ENCODE measurements at regions not wholly inside any gene's neighbourhood (a gene's known extent, or its start where the extent isn't known, plus 50 kb on each side); places are given as distances from the start of the nearest gene placed in this dataset.

- Histone ChIP-seq H3K79me2 (replicated peaks; ENCODE audit: insufficient read depth, low read length) (no peaks in the 10 kb centered on the region), H4K20me1 (ENCODE audit: insufficient read depth) (no peaks in the 10 kb centered on the region), H3K4me2 (ENCODE audit: low read length) (no peak overlapping the region), H3K9me3 (ENCODE audit: low read length) (no peaks in the 10 kb centered on the region), H2AFZ (ENCODE audit: low read depth, low read length) (no peak overlapping the region), H3K27ac (ENCODE audit: low read length) (no peak overlapping the region), H3K9me2 (ENCODE audit: insufficient read depth, low read length) (no peaks in the 10 kb centered on the region), H3K9ac (ENCODE audit: low read length) (no peak overlapping the region), H3K27me3 (ENCODE audit: insufficient read depth, low read depth, low read length) (no peaks in the 10 kb centered on the region), H3K4me3 (ENCODE audit: low read length) (no peak overlapping the region), H3F3A (ENCODE audit: insufficient read depth, low read length, poor library complexity, severe bottlenecking) (no peaks in the 10 kb centered on the region), H3K36me3 (ENCODE audit: insufficient read depth, low read length) (no peaks in the 10 kb centered on the region)
- TF ChIP-seq REST (IDR thresholded peaks at IDR 0.05; ENCODE audit: borderline replicate concordance) (no peak), POLR2AphosphoS5 (IDR thresholded peaks at IDR 0.05) (no peak), EZH2 (IDR thresholded peaks at IDR 0.05; ENCODE audit: borderline replicate concordance, insufficient read depth, low read length, poor library complexity, severe bottlenecking) (no peak), RAD21 (conservative IDR thresholded peaks at IDR 0.05) (no peak), EP300 (conservative IDR thresholded peaks at IDR 0.05; ENCODE audit: poor library complexity, severe bottlenecking) (no peak), SMC3 (conservative IDR thresholded peaks at IDR 0.05; ENCODE audit: poor library complexity) (no peak), CTCF (IDR thresholded peaks at IDR 0.05; ENCODE audit: poor library complexity, severe bottlenecking) (no peak), TAF1 (IDR thresholded peaks at IDR 0.05; ENCODE audit: low read depth) (no peak), MXI1 (conservative IDR thresholded peaks at IDR 0.05; ENCODE audit: poor library complexity, severe bottlenecking) (no peak)
Measured at GRCh38 chrX:40437348-40437747, 143.4 kb upstream of the ATP6AP2 start.

GRCh38 chrX:40434947-40435346, 145.8 kb upstream of the ATP6AP2 start:
- Histone ChIP-seq H3K9ac (ENCODE audit: low read length) (no peak overlapping the region), H2AFZ (ENCODE audit: low read depth, low read length) (no peak overlapping the region), H3K4me3 (ENCODE audit: low read length) (no peak overlapping the region)

More at GRCh38 chrX:40434947-40435346, 145.8 kb upstream of the ATP6AP2 start:
- H3K4me2 ChIP-seq (ENCODE audit: low read length): no peak overlapping the region
- H3K27me3 ChIP-seq (ENCODE audit: insufficient read depth, low read depth, low read length): no peaks in the 10 kb centered on the region
- H4K20me1 ChIP-seq (ENCODE audit: insufficient read depth): no peaks in the 10 kb centered on the region
- no peaks in the 10 kb centered on the region for H3K9me3 ChIP-seq (ENCODE audit: low read length)
- no peaks in the 10 kb centered on the region for H3K36me3 ChIP-seq (ENCODE audit: insufficient read depth, low read length)
- no peaks in the 10 kb centered on the region for H3K9me2 ChIP-seq (ENCODE audit: insufficient read depth, low read length)
- TF ChIP-seq POLR2AphosphoS5 (IDR thresholded peaks at IDR 0.05): peak; percentile 17
- TF ChIP-seq EP300 (conservative IDR thresholded peaks at IDR 0.05; ENCODE audit: poor library complexity, severe bottlenecking): peak; percentile 38
- no peak for TF ChIP-seq MXI1 (conservative IDR thresholded peaks at IDR 0.05; ENCODE audit: poor library complexity, severe bottlenecking)
- no peak for TF ChIP-seq SMC3 (conservative IDR thresholded peaks at IDR 0.05; ENCODE audit: poor library complexity)
- H3F3A ChIP-seq (ENCODE audit: insufficient read depth, low read length, poor library complexity, severe bottlenecking): no peaks in the 10 kb centered on the region
- no peak overlapping the region for H3K27ac ChIP-seq (ENCODE audit: low read length)
- no peaks in the 10 kb centered on the region for H3K79me2 ChIP-seq (replicated peaks; ENCODE audit: insufficient read depth, low read length)

Data from neural cell (in vitro differentiated cells).